ENCODE measurements at regions not wholly inside any gene's neighbourhood (a gene's known extent, or its start where the extent isn't known, plus 50 kb on each side); places are given as distances from the start of the nearest gene placed in this dataset.

- Histone ChIP-seq H3K4me1 (replicated peaks; ENCODE audit: insufficient read depth) (no peaks in the 10 kb centered on the region), H2AFZ (no peak overlapping the region), H3K79me2 (ENCODE audit: low read depth) (no peaks in the 10 kb centered on the region), H3K4me2 (no peak overlapping the region), H3K4me3 (no peak overlapping the region), H4K20me1 (ENCODE audit: insufficient read depth) (no peaks in the 10 kb centered on the region), H3K27ac (no peak overlapping the region), H3F3A (ENCODE audit: insufficient read depth, low read depth) (no peaks in the 10 kb centered on the region), H3K9me2 (ENCODE audit: insufficient read depth) (no peaks in the 10 kb centered on the region), H3K27me3 (ENCODE audit: insufficient read depth, low read depth) (no peaks in the 10 kb centered on the region), H3K36me3 (ENCODE audit: low read depth) (no peaks in the 10 kb centered on the region), H3K9me3 (ENCODE audit: insufficient read depth, low read depth) (no peaks in the 10 kb centered on the region)
- intact Hi-C loops (cut with micrococcal nuclease; ENCODE audit: unreplicated experiment), result no loop called here
- no peak for TF ChIP-seq EZH2 (IDR thresholded peaks at IDR 0.05; ENCODE audit: low read depth)
- TF ChIP-seq, protein P1, sequence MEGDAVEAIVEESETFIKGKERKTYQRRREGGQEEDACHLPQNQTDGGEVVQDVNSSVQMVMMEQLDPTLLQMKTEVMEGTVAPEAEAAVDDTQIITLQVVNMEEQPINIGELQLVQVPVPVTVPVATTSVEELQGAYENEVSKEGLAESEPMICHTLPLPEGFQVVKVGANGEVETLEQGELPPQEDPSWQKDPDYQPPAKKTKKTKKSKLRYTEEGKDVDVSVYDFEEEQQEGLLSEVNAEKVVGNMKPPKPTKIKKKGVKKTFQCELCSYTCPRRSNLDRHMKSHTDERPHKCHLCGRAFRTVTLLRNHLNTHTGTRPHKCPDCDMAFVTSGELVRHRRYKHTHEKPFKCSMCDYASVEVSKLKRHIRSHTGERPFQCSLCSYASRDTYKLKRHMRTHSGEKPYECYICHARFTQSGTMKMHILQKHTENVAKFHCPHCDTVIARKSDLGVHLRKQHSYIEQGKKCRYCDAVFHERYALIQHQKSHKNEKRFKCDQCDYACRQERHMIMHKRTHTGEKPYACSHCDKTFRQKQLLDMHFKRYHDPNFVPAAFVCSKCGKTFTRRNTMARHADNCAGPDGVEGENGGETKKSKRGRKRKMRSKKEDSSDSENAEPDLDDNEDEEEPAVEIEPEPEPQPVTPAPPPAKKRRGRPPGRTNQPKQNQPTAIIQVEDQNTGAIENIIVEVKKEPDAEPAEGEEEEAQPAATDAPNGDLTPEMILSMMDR (conservative IDR thresholded peaks at IDR 0.05), result no peak
- no peak for DNase-seq
- ChIA-PET CTCF (no interaction called here), POLR2A (ENCODE audit: unreplicated experiment) (no interaction called here)
- BruUV-seq (replicated peaks), result no TSS peak
These were observed 518.3 kb downstream of the ADRA2A start for GRCh38 chr10:111595173-111595572.

- POLR2A ChIA-PET (ENCODE audit: unreplicated experiment), result no interaction called here
- no TSS peak for BruUV-seq (replicated peaks)
- Histone ChIP-seq H3K27me3 (ENCODE audit: insufficient read depth, low read depth) (no peaks in the 10 kb centered on the region), H2AFZ (no peak overlapping the region), H3F3A (ENCODE audit: insufficient read depth, low read depth) (no peaks in the 10 kb centered on the region), H3K27ac (no peak overlapping the region), H3K4me2 (no peak overlapping the region), H3K4me1 (replicated peaks; ENCODE audit: insufficient read depth) (no peaks in the 10 kb centered on the region), H3K9me2 (ENCODE audit: insufficient read depth) (no peaks in the 10 kb centered on the region), H3K9me3 (ENCODE audit: insufficient read depth, low read depth) (no peaks in the 10 kb centered on the region), H3K79me2 (ENCODE audit: low read depth) (no peaks in the 10 kb centered on the region), H4K20me1 (ENCODE audit: insufficient read depth) (no peaks in the 10 kb centered on the region), H3K36me3 (ENCODE audit: low read depth) (no peaks in the 10 kb centered on the region), H3K4me3 (no peak overlapping the region)
- no peak for TF ChIP-seq EZH2 (IDR thresholded peaks at IDR 0.05; ENCODE audit: low read depth)
- TF ChIP-seq, protein P1 (conservative IDR thresholded peaks at IDR 0.05), result peak; percentile 66
- intact Hi-C loops (cut with micrococcal nuclease; ENCODE audit: unreplicated experiment), result no loop called here
- CTCF ChIA-PET, result interaction anchor here (0.6 kb wide), 1 partner anchor 1371 kb away, joined by 4 read pairs; no protein-coding TSS in a partner anchor
- DNase-seq, result peak in 1 of 2 experiments; percentile 9
These were observed 521.7 kb downstream of the ADRA2A start for GRCh38 chr10:111598433-111599059.

DNA sequence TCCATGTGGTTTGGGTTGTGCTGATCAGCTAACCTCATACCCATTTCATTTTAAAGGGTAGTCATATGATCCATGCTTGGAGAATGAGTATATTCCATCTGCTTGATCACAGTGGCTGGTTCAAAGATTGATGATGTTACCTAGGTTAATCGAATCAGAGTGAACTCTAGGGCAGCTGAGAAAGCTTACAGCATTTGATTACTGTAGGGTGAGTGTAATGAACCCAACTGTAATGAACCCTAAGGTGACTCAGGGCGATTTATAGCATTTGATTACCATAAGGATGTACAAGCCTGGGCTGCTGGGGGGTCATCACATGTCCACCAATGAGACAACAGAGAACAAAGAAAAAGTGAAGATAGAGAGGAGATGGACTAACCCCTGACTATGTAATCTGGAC is 523.1 kb downstream of the ADRA2A start:
- H3K9me3 ChIP-seq (ENCODE audit: insufficient read depth, low read depth), result no peaks in the 10 kb centered on the region
- no peaks in the 10 kb centered on the region for H3K9me2 ChIP-seq (ENCODE audit: insufficient read depth)
- TF ChIP-seq EZH2 (IDR thresholded peaks at IDR 0.05; ENCODE audit: low read depth), result no peak
- TF ChIP-seq, protein P1 (conservative IDR thresholded peaks at IDR 0.05), result no peak
- no peak overlapping the region for H2AFZ ChIP-seq
- H3K36me3 ChIP-seq (ENCODE audit: low read depth), result no peaks in the 10 kb centered on the region
- no peaks in the 10 kb centered on the region for H4K20me1 ChIP-seq (ENCODE audit: insufficient read depth)
- no peak overlapping the region for H3K27ac ChIP-seq
- no peaks in the 10 kb centered on the region for H3K27me3 ChIP-seq (ENCODE audit: insufficient read depth, low read depth)
- H3K4me2 ChIP-seq, result no peak overlapping the region
- no peak for DNase-seq
- no peaks in the 10 kb centered on the region for H3K79me2 ChIP-seq (ENCODE audit: low read depth)
- H3K4me1 ChIP-seq (replicated peaks; ENCODE audit: insufficient read depth), result no peaks in the 10 kb centered on the region
- H3F3A ChIP-seq (ENCODE audit: insufficient read depth, low read depth), result no peaks in the 10 kb centered on the region
- BruUV-seq (replicated peaks), result no TSS peak
- intact Hi-C loops (cut with micrococcal nuclease; ENCODE audit: unreplicated experiment), result no loop called here
- ChIA-PET CTCF (no interaction called here), POLR2A (ENCODE audit: unreplicated experiment) (no interaction called here)
- H3K4me3 ChIP-seq, result no peak overlapping the region
